ENCODE measurements at regions not wholly inside any gene's neighbourhood (a gene's known extent, or its start where the extent isn't known, plus 50 kb on each side); places are given as distances from the start of the nearest gene placed in this dataset.

GRCh38 chr6:150691463-150691862, 91.8 kb downstream of the PLEKHG1 start:
- TF ChIP-seq POLR2A (IDR thresholded peaks at IDR 0.05; ENCODE audit: low read depth, low read length) (no peak), POLR2AphosphoS5 (IDR thresholded peaks at IDR 0.05; ENCODE audit: low read depth, low read length) (no peak)

All from GM12891 (cell line).